Stimulated activated CD8-positive, alpha-beta memory T cell treated with anti-CD3 and anti-CD28 coated beads, Interleukin-7, amount 100 ng/mL, for 4 hours (primary cell): ENCODE measurements at regions not wholly inside any gene's neighbourhood (a gene's known extent, or its start where the extent isn't known, plus 50 kb on each side); places are given as distances from the start of the nearest gene placed in this dataset.

ENCODE experiments used
- DNase-seq, 2 donors: peaks; one replicate each; pipeline ENCODE4 v3.0.0-alpha.2; 2020; ENCODE audit warnings: low read depth in 2 of 2

GRCh38 chr15:62608369-62608768 is 434.2 kb upstream of the TPM1 start:
- DNase-seq = no peak

GRCh38 chr15:62610265-62610869 is 432.2 kb upstream of the TPM1 start:
- DNase-seq = no peak

- no peak for DNase-seq
Measured at GRCh38 chr15:62611002-62611401, 431.5 kb upstream of the TPM1 start.

GRCh38 chr15:62612183-62612733 is 430.3 kb upstream of the TPM1 start:
- DNase-seq = no peak

GRCh38 chr15:62612771-62613170 is 429.8 kb upstream of the TPM1 start:
- no peak for DNase-seq

GRCh38 chr15:62616746-62617145 is 425.8 kb upstream of the TPM1 start:
- no peak for DNase-seq

GRCh38 chr15:62617741-62618140 is 424.8 kb upstream of the TPM1 start:
- DNase-seq = no peak

- no peak for DNase-seq
Measured at GRCh38 chr15:62618432-62618831, 424.1 kb upstream of the TPM1 start.

- no peak for DNase-seq
Measured at GRCh38 chr15:62618846-62619504, 423.6 kb upstream of the TPM1 start.

- no peak for DNase-seq
Measured at GRCh38 chr15:62619526-62619925, 423.0 kb upstream of the TPM1 start.

GRCh38 chr15:62622775-62623174 is 419.8 kb upstream of the TPM1 start:
- DNase-seq = no peak

- DNase-seq = no peak
Measured at GRCh38 chr15:62624547-62625378, 417.8 kb upstream of the TPM1 start.

- DNase-seq = no peak
Measured at GRCh38 chr15:62625429-62626033, 417.0 kb upstream of the TPM1 start.

GRCh38 chr15:62626903-62627302 is 415.6 kb upstream of the TPM1 start:
- DNase-seq = no peak

GRCh38 chr15:62631076-62631724 is 411.3 kb upstream of the TPM1 start:
- DNase-seq = no peak

- DNase-seq = no peak
Measured at GRCh38 chr15:62636823-62637573, 405.5 kb upstream of the TPM1 start.

- DNase-seq = no peak
Measured at GRCh38 chr15:62637574-62637897, 405.0 kb upstream of the TPM1 start.

- DNase-seq = no peak
Measured at GRCh38 chr15:62637950-62638619, 404.5 kb upstream of the TPM1 start.

- no peak for DNase-seq
Measured at GRCh38 chr15:62639432-62639831, 403.1 kb upstream of the TPM1 start.

- DNase-seq = no peak
Measured at GRCh38 chr15:62639906-62640605, 402.5 kb upstream of the TPM1 start.
